Gastroesophageal sphincter (tissue), 4 donors: ENCODE measurements at regions not wholly inside any gene's neighbourhood (a gene's known extent, or its start where the extent isn't known, plus 50 kb on each side); places are given as distances from the start of the nearest gene placed in this dataset.

ENCODE experiments used
- ATAC-seq: fragments of 150-250 bp; one replicate; pipeline ENCODE4 v1.9.1; 2016; ENCODE audit warnings: mild to moderate bottlenecking, moderate library complexity
- H3K27ac ChIP-seq, 4 donors: fragments of 200-600 bp; sonication (generic) in 3 of 4; 1 replicate in 3 of 4; 2 replicates in 1 of 4; pipeline ENCODE4 v1.5.1; 2016 to 2019
- H3K27me3 ChIP-seq: fragments of 200-600 bp; sonication (generic); one replicate; pipeline ENCODE4 v1.5.1; 2019
- H3K36me3 ChIP-seq, 2 donors: fragments of 200-600 bp; sonication (generic); one replicate each; pipeline ENCODE4 v1.5.1; 2019; ENCODE audit warnings: control low read depth in 1 of 2
- H3K4me1 ChIP-seq, 3 donors: fragments of 200-600 bp; sonication (generic); 1 replicate in 2 of 3; 2 replicates in 1 of 3; pipeline ENCODE4 v1.5.1; 2016 to 2019; ENCODE audit warnings: control low read depth in 2 of 3
- H3K4me3 ChIP-seq, 2 donors: fragments of 200-600 bp; sonication (generic); one replicate each; pipeline ENCODE4 v1.5.1; 2019; ENCODE audit warnings: mild to moderate bottlenecking in 1 of 2, moderate library complexity in 1 of 2
- H3K9me3 ChIP-seq, 3 donors: fragments of 200-600 bp; sonication (generic); one replicate each; pipeline ENCODE4 v1.5.1; 2017 to 2019; ENCODE audit warnings: control low read depth in 2 of 3
- EP300 ChIP-seq: sonication (generic); formaldehyde crosslinking; IDR thresholded peaks from one replicate; pipeline ENCODE4 v1.6.1; 2017; ENCODE audit warnings: antibody characterized with exemption, mild to moderate bottlenecking
- POLR2A ChIP-seq, 2 donors: fragments of 450-650 bp; IDR thresholded peaks; one replicate each; pipeline ENCODE4 v1.6.1; 2017; ENCODE audit warnings: antibody characterized with exemption in 2 of 2, mild to moderate bottlenecking in 2 of 2, moderate library complexity in 1 of 2
- POLR2AphosphoS5 ChIP-seq: sonication (generic); formaldehyde crosslinking; IDR thresholded peaks from one replicate; pipeline ENCODE4 v1.6.1; 2017; ENCODE audit warnings: antibody characterized with exemption
- WGBS, 2 donors: methylation state at CpG; one replicate each; pipeline ENCODE4 v1.1.5; 2018; ENCODE audit warnings: low coverage in 1 of 2; 5-methylcytosine and 5-hydroxymethylcytosine counted together
- small RNA-seq, 4 donors: library from RNA; depleted of rRNA; stranded (forward); fragments of <200 nt; gene quantifications; one replicate each; pipeline ENCODE3, GENCODE V24; 2016
- TF ChIP-seq, protein P1 (sequence below), 4 experiments: fragments of 200-600 bp in 2 of 4; fragments of 450-650 bp in 2 of 4; sonication (generic) in 1 of 4; IDR thresholded peaks; one replicate each; pipeline ENCODE4 v1.5.1; 2017 to 2019; ENCODE audit warnings: antibody characterized with exemption in 4 of 4, mild to moderate bottlenecking in 2 of 4, moderate library complexity in 2 of 4

DNA sequence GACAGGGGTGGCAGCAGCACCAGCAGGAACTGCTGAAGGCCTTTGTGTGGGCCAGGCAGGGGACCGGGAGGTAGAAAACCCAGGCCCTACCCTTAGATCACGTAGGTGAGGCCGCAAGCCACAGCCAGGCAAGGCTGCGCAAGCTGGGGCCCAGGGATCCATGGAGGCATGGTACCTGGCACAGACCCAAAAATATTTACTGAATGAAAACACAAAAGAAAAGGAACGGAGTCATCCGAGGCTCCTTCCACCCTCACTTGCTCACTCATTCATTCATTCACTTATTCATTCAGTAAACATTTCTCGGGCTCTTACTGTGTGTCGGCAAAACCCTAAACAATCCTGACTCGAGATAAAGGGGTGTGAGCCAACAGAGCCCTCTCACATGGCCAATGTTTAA is 102.3 kb downstream of the BCOR start:
- H3K4me1 ChIP-seq = no peaks in the 10 kb centered on the region
- H3K9me3 ChIP-seq = no peaks in the 10 kb centered on the region
- 91% methylated on average over 5 of the region's 9 CpGs; no CpG with 5 or more reads in 1 of the 2 donors for WGBS, 2 donors
- H3K27me3 ChIP-seq = no peaks in the 10 kb centered on the region
- no peak for TF ChIP-seq POLR2A (IDR thresholded peaks at IDR 0.05)
- TF ChIP-seq POLR2AphosphoS5 = no peak
- TF ChIP-seq EP300 = no peak
- TF ChIP-seq, protein P1, sequence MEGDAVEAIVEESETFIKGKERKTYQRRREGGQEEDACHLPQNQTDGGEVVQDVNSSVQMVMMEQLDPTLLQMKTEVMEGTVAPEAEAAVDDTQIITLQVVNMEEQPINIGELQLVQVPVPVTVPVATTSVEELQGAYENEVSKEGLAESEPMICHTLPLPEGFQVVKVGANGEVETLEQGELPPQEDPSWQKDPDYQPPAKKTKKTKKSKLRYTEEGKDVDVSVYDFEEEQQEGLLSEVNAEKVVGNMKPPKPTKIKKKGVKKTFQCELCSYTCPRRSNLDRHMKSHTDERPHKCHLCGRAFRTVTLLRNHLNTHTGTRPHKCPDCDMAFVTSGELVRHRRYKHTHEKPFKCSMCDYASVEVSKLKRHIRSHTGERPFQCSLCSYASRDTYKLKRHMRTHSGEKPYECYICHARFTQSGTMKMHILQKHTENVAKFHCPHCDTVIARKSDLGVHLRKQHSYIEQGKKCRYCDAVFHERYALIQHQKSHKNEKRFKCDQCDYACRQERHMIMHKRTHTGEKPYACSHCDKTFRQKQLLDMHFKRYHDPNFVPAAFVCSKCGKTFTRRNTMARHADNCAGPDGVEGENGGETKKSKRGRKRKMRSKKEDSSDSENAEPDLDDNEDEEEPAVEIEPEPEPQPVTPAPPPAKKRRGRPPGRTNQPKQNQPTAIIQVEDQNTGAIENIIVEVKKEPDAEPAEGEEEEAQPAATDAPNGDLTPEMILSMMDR (IDR thresholded peaks at IDR 0.05) = no peak
- H3K4me3 ChIP-seq = no peak overlapping the region
- no peak overlapping the region for H3K27ac ChIP-seq
- no peak for ATAC-seq
- no peaks in the 10 kb centered on the region for H3K36me3 ChIP-seq

DNA sequence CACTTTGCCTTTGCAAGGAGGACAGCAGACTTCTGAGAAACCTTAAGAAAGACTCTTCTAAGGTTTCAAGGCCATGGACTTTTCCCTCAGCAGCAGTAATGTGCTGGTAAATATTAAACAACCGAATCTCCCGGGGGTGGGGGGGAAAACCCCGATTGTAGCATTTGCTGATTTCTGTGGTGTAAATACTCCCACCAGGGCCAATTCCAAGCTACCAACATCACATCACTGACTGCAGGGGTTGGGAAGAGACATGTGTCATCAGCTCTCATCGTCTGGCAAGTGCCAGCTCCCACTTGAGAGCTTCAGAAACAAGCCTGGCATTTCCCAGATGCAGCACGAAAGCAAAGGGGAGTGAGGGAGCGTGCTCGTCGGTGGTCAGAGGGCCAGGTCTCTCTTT is 101.2 kb downstream of the BCOR start:
- Histone ChIP-seq H3K4me3 (no peak overlapping the region), H3K4me1 (no peaks in the 10 kb centered on the region), H3K36me3 (no peaks in the 10 kb centered on the region), H3K9me3 (no peaks in the 10 kb centered on the region), H3K27ac (no peak overlapping the region), H3K27me3 (no peaks in the 10 kb centered on the region)
- no peak for ATAC-seq
- TF ChIP-seq POLR2A (IDR thresholded peaks at IDR 0.05) (no peak), EP300 (no peak), POLR2AphosphoS5 (no peak)
- TF ChIP-seq, protein P1 (IDR thresholded peaks at IDR 0.05) = no peak
- WGBS, 2 donors = 40 to 80% methylated on average over 1 to 2 of the region's 8 CpGs

DNA sequence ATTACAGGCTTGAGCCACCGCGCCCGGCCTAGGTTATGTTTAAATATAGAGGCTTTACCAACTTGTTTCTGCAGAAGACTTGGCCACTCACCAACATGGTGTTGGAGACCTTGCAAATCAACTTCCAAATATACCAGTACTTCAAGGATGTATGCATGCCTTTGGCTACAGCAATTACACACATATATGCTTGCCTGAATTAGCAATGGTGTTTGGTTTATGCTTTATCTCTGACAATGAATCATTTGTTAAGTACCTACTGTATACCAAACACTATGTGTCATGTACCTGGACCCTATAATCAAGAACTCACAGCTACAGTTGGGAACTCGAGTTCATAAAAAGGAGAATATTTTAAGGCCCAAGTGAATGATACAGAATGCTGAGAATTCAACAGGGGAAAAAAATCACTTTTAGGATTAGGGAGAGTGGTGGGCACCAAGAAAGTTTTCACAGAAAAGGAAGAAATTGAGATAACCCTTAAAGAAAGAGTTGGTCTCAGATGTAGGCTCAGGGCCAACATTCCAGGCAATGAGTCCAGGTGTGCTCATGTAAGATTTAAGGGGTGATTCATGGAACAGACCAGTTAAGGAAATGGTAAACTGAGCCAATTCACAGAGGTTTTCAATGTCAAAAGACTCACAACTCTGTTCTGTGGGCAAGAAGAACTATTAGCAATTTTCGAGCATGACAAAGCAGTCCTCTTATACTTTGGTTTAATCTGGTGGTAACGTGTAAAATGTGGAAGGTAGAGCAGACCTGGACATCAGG is 98.9 kb downstream of the BCOR start:
- no peaks in the 10 kb centered on the region for H3K36me3 ChIP-seq
- ATAC-seq = no peak
- no peak overlapping the region for H3K4me3 ChIP-seq
- H3K4me1 ChIP-seq = no peaks in the 10 kb centered on the region
- H3K9me3 ChIP-seq = no peaks in the 10 kb centered on the region
- H3K27ac ChIP-seq = no peak overlapping the region
- no peaks in the 10 kb centered on the region for H3K27me3 ChIP-seq
- 84% methylated on average over 2 of the region's 6 CpGs; no CpG with 5 or more reads in 1 of the 2 donors for WGBS, 2 donors
- TF ChIP-seq, protein P1 (IDR thresholded peaks at IDR 0.05) = no peak
- TF ChIP-seq POLR2AphosphoS5 (no peak), EP300 (no peak), POLR2A (IDR thresholded peaks at IDR 0.05) (no peak)

Small RNA genes lying in the stretch of these regions (small RNA-seq; reads per million reads assigned to genes)
- 0 reads per million in 4 donors for gene MIR1587
- 0 to 0.13 (median 0) reads per million in 4 donors for gene MIR3937
- gene RN7SL732P = 0 reads per million in 4 donors
- gene RNU6-591P = 0 reads per million in 4 donors
